HEK293 (cell line): ENCODE measurements at regions not wholly inside any gene's neighbourhood (a gene's known extent, or its start where the extent isn't known, plus 50 kb on each side); places are given as distances from the start of the nearest gene placed in this dataset.

Experiments used
- AEBP2 ChIP-seq: fragments of 450-650 bp; formaldehyde crosslinking; IDR thresholded peaks from 2 replicates; pipeline ENCODE4 v1.5.1; 2016; ENCODE audit warnings: missing biosample characterization, missing genetic modification characterization, borderline replicate concordance
- CTCF ChIP-seq: fragments of 450-650 bp; formaldehyde crosslinking; IDR thresholded peaks from 2 replicates; pipeline ENCODE4 v1.5.1; 2016; ENCODE audit warnings: missing biosample characterization, missing genetic modification characterization
- EGR2 ChIP-seq: fragments of 450-650 bp; formaldehyde crosslinking; IDR thresholded peaks from 2 replicates; pipeline ENCODE4 v1.5.1; 2016; ENCODE audit warnings: low read depth, missing biosample characterization, missing genetic modification characterization
- KLF1 ChIP-seq: fragments of 450-650 bp; formaldehyde crosslinking; IDR thresholded peaks from 2 replicates; pipeline ENCODE4 v1.5.1; 2016; ENCODE audit warnings: missing biosample characterization, missing genetic modification characterization
- KLF7 ChIP-seq: fragments of 450-650 bp; formaldehyde crosslinking; IDR thresholded peaks from 2 replicates; pipeline ENCODE4 v1.5.1; 2016; ENCODE audit warnings: missing biosample characterization, missing genetic modification characterization, borderline replicate concordance
- PRDM10 ChIP-seq: fragments of 450-650 bp; formaldehyde crosslinking; IDR thresholded peaks from 2 replicates; pipeline ENCODE4 v1.5.1; 2016; ENCODE audit warnings: missing biosample characterization, missing genetic modification characterization
- SP2 ChIP-seq: fragments of 450-650 bp; formaldehyde crosslinking; IDR thresholded peaks from 2 replicates; pipeline ENCODE4 v1.5.1; 2016; ENCODE audit warnings: missing biosample characterization, missing genetic modification characterization
- ZNF10 ChIP-seq: fragments of 450-650 bp; formaldehyde crosslinking; IDR thresholded peaks from 2 replicates; pipeline ENCODE4 v1.5.1; 2017; ENCODE audit warnings: missing biosample characterization, missing genetic modification characterization
- ZNF24 ChIP-seq: fragments of 450-650 bp; formaldehyde crosslinking; IDR thresholded peaks from 2 replicates; pipeline ENCODE4 v1.5.1; 2016; ENCODE audit warnings: missing biosample characterization, missing genetic modification characterization
- ZNF248 ChIP-seq: fragments of 450-650 bp; formaldehyde crosslinking; IDR thresholded peaks from 2 replicates; pipeline ENCODE4 v1.5.1; 2017; ENCODE audit warnings: missing biosample characterization, missing genetic modification characterization
- ZNF274 ChIP-seq, 2 experiments: fragments of 200-500 bp in 1 of 2; fragments of 450-650 bp in 1 of 2; sonication (Bioruptor generic) in 1 of 2; formaldehyde crosslinking in 1 of 2; IDR thresholded peaks; 2 replicates each; pipeline versions ENCODE4 v1.5.1 to v1.6.1; 2014 to 2016; ENCODE audit warnings: borderline replicate concordance in 1 of 2, inconsistent platforms in 1 of 2, low read length in 1 of 2, missing biosample characterization in 1 of 2, missing genetic modification characterization in 1 of 2
- ZNF704 ChIP-seq: fragments of 450-650 bp; formaldehyde crosslinking; IDR thresholded peaks from 2 replicates; pipeline ENCODE4 v1.5.1; 2016; ENCODE audit warnings: missing biosample characterization, missing genetic modification characterization
- ZNF785 ChIP-seq: fragments of 450-650 bp; formaldehyde crosslinking; IDR thresholded peaks from 2 replicates; pipeline ENCODE4 v1.5.1; 2016; ENCODE audit warnings: missing biosample characterization, missing genetic modification characterization

GRCh38 chr5:35502206-35502605 is 115.5 kb upstream of the SPEF2 start:
- no peak for TF ChIP-seq CTCF (tag by site-specific recombination)
- no peak for TF ChIP-seq ZNF10
- TF ChIP-seq ZNF24 (tag by site-specific recombination), result no peak
- TF ChIP-seq KLF1, result no peak
- no peak for TF ChIP-seq EGR2 (tag by site-specific recombination)
- TF ChIP-seq ZNF274 (IDR thresholded peaks at IDR 0.05; ENCODE audit: low read length), result no peak
- no peak for TF ChIP-seq ZNF274 (tag by site-specific recombination; IDR thresholded peaks at IDR 0.05; ENCODE audit: borderline replicate concordance)
- TF ChIP-seq ZNF785, result no peak
- no peak for TF ChIP-seq KLF7
- no peak for TF ChIP-seq SP2 (tag by site-specific recombination)
- TF ChIP-seq AEBP2 (tag by site-specific recombination), result no peak
- TF ChIP-seq ZNF248 (tag by site-specific recombination), result no peak
- TF ChIP-seq PRDM10, result no peak
- no peak for TF ChIP-seq ZNF704 (tag by site-specific recombination)
